ENCODE measurements at regions not wholly inside any gene's neighbourhood (a gene's known extent, or its start where the extent isn't known, plus 50 kb on each side); places are given as distances from the start of the nearest gene placed in this dataset.

DNA sequence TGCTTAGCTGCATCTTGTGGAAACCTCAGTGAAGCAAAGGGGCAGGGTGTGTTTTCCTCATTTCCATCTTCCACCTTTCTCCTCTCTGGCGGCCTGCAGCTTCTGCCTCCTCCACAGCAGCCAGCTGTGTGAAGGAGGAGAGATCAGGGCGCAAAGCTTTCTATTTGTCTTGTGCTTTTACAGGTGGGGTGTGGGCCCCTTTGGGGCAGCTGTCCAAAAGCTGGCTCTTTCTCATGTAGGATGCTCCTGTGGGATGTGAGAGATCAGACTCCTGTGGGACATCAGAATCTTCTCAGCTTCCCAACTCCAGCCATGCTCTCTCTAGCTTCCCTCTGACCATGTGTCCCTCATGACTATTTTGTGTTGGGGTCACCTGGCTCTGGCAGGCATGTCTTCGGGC, 227.1 kb downstream of the MID1 start:
- 0 out of 2 replicates have a peak, but pooled peaks cover 2% of the 10 kb centered on the region for H3K4me1 ChIP-seq (ENCODE audit: control insufficient read depth, insufficient read depth, low read length)
- POLR2A ChIA-PET (ENCODE audit: unreplicated experiment) = no interaction called here
- no peak overlapping the region for H3K4me2 ChIP-seq (ENCODE audit: low read depth, low read length)
- no peak overlapping the region for H3K23ac ChIP-seq (ENCODE audit: low read depth, low read length)
- H3K27me3 ChIP-seq (ENCODE audit: control insufficient read depth, insufficient read depth, low read length) = no peaks in the 10 kb centered on the region; the same call in 1 of the 2 replicates
- no peak overlapping the region for H2BK20ac ChIP-seq (ENCODE audit: low read depth, low read length)
- no peak overlapping the region for H2BK5ac ChIP-seq (ENCODE audit: low read depth, low read length, poor library complexity, severe bottlenecking)
- ATAC-seq (ENCODE audit: low read depth) = no peak
- H3K79me1 ChIP-seq (ENCODE audit: low read depth in 1 of 2, low read length in 2 of 2) = no peaks in the 10 kb centered on the region
- no peak overlapping the region for H3K27ac ChIP-seq (ENCODE audit: insufficient read depth, low read length)
- H2AFZ ChIP-seq (replicated peaks; ENCODE audit: low read length, poor library complexity) = no peak overlapping the region
- 0 out of 2 replicates have a peak, but pooled peaks cover 6% of the 10 kb centered on the region for H3K9me3 ChIP-seq (ENCODE audit: control insufficient read depth, insufficient read depth, low read length)
- WGBS, 2 experiments (ENCODE audit: extremely low coverage in 2 of 2, insufficient read length in 1 of 2) = 67% methylated on average over 1 of the region's 3 CpGs; no CpG with 5 or more reads in 1 of the 2 experiments
- H2BK120ac ChIP-seq (ENCODE audit: low read depth, low read length) = no peak overlapping the region
- no peak overlapping the region for H3K9ac ChIP-seq (ENCODE audit: low read depth, low read length)
- H3K36me3 ChIP-seq (ENCODE audit: control insufficient read depth, insufficient read depth, low read length) = no peaks in the 10 kb centered on the region
- H3K4ac ChIP-seq (ENCODE audit: low read depth, low read length) = no peak overlapping the region
- intact Hi-C loops (cut with micrococcal nuclease) (no loop called here), in situ Hi-C loops (cut with MboI; ENCODE audit: low sequenced_read_pairs) (no loop called here), dilution Hi-C loops (cut with HindIII; ENCODE audit: low sequenced_read_pairs, unreplicated experiment) (no loop called here)
- H2AK5ac ChIP-seq (ENCODE audit: low read depth, low read length) = no peak overlapping the region
- no peak overlapping the region for H4K91ac ChIP-seq (ENCODE audit: insufficient read depth, low read depth, low read length)
- H2AK9ac ChIP-seq (replicated peaks; ENCODE audit: low read depth, low read length, poor library complexity) = no peak overlapping the region
- no peak overlapping the region for H4K8ac ChIP-seq (ENCODE audit: low read depth in 2 of 2, low read length in 2 of 2)
- DNase-seq = no peak
- no peak overlapping the region for H3K56ac ChIP-seq (ENCODE audit: extremely low read depth, insufficient read depth, low read length)
- CTCF ChIA-PET = no interaction called here
- TF ChIP-seq MXI1 (IDR thresholded peaks at IDR 0.05; ENCODE audit: borderline replicate concordance, low read depth, low read length) (no peak), BHLHE40 (IDR thresholded peaks at IDR 0.05; ENCODE audit: low read depth, low read length) (no peak)
- no peak overlapping the region for H3K18ac ChIP-seq (ENCODE audit: low read depth, low read length)
- H4K5ac ChIP-seq (ENCODE audit: low read depth, low read length) = no peak overlapping the region
- BruUV-seq (replicated peaks) = no TSS peak
- no peak overlapping the region for H3K14ac ChIP-seq (replicated peaks; ENCODE audit: low read depth, low read length)
- no peak overlapping the region for H2BK15ac ChIP-seq (ENCODE audit: low read depth, low read length)
- no peak overlapping the region for H3K4me3 ChIP-seq (ENCODE audit: insufficient read depth, low read depth, low read length)
- no peaks in the 10 kb centered on the region for H3K9me1 ChIP-seq (ENCODE audit: insufficient read depth, low read length)
- no peaks in the 10 kb centered on the region for H4K20me1 ChIP-seq (ENCODE audit: insufficient read depth, low read length)

Data from IMR-90 (cell line).